Keratinocyte (primary cell): ENCODE measurements at regions not wholly inside any gene's neighbourhood (a gene's known extent, or its start where the extent isn't known, plus 50 kb on each side); places are given as distances from the start of the nearest gene placed in this dataset.

Source experiments
- DNase-seq: peaks from one replicate; pipeline ENCODE4 v3.0.0-alpha.2; 2011; ENCODE audit warnings: low read depth, missing footprints, low spot score
- FAIRE-seq: peaks from 2 replicates; lab custom pipeline; 2011; peaks lifted over from hg19 to GRCh38; lab: Jason Lieb, UNC
- H2AFZ ChIP-seq: 2 replicates; pipeline ENCODE4 v1.6.0; 2012; ENCODE audit warnings: low read length, control low read depth, inconsistent platforms; ENCODE audit not compliant: control insufficient read depth
- H3K27ac ChIP-seq: 2 replicates; pipeline ENCODE4 v1.5.1; 2011; ENCODE audit warnings: low read length; ENCODE audit not compliant: control insufficient read depth, insufficient read depth
- H3K27me3 ChIP-seq: 3 replicates; pipeline ENCODE4 v1.6.0; 2011; ENCODE audit warnings: low read length; ENCODE audit not compliant: control insufficient read depth, insufficient read depth; ENCODE audit errors: extremely low read depth
- H3K36me3 ChIP-seq, 2 experiments: 2 replicates in 1 of 2; 3 replicates in 1 of 2; pipeline ENCODE4 v1.5.1; 2011; ENCODE audit warnings: low read length in 2 of 2, mild to moderate bottlenecking in 1 of 2; ENCODE audit not compliant: control insufficient read depth in 2 of 2, insufficient read depth in 2 of 2; ENCODE audit errors: extremely low read depth in 1 of 2
- H3K4me1 ChIP-seq: 3 replicates; pipeline ENCODE4 v1.5.1; 2011; ENCODE audit warnings: low read length; ENCODE audit not compliant: control insufficient read depth, insufficient read depth; ENCODE audit errors: extremely low read depth
- H3K4me2 ChIP-seq: 3 replicates; pipeline ENCODE4 v1.6.0; 2011; ENCODE audit warnings: low read depth, low read length; ENCODE audit not compliant: control insufficient read depth, insufficient read depth; ENCODE audit errors: extremely low read depth
- H3K4me3 ChIP-seq, 3 experiments: fragments of 200-600 bp in 1 of 3; sonication (generic) in 1 of 3; 2 replicates in 2 of 3; 3 replicates in 1 of 3; pipeline ENCODE4 v1.5.1; 2011 to 2016; ENCODE audit warnings: low read length in 3 of 3, mild to moderate bottlenecking in 3 of 3, control low read depth in 2 of 3, inconsistent platforms in 1 of 3, low read depth in 1 of 3, mixed read lengths in 1 of 3, mixed run types in 1 of 3, moderate library complexity in 1 of 3; ENCODE audit not compliant: control insufficient read depth in 2 of 3, insufficient read depth in 2 of 3; ENCODE audit errors: extremely low read depth in 1 of 3
- H3K79me2 ChIP-seq: 2 replicates; pipeline ENCODE4 v1.6.0; 2012; ENCODE audit warnings: low read length; ENCODE audit not compliant: control insufficient read depth, insufficient read depth
- H3K9ac ChIP-seq: 3 replicates; pipeline ENCODE4 v1.6.0; 2011; ENCODE audit warnings: low read length; ENCODE audit not compliant: control insufficient read depth, insufficient read depth; ENCODE audit errors: extremely low read depth
- H3K9me1 ChIP-seq: 3 replicates; pipeline ENCODE4 v1.6.0; 2011; ENCODE audit warnings: low read length; ENCODE audit not compliant: control insufficient read depth, insufficient read depth; ENCODE audit errors: extremely low read depth
- H3K9me3 ChIP-seq: 2 replicates; pipeline ENCODE4 v1.5.1; 2012; ENCODE audit warnings: low read depth, low read length; ENCODE audit not compliant: control insufficient read depth
- H4K20me1 ChIP-seq: 3 replicates; pipeline ENCODE4 v1.6.0; 2011; ENCODE audit warnings: low read length; ENCODE audit not compliant: control insufficient read depth, insufficient read depth; ENCODE audit errors: extremely low read depth
- EZH2 ChIP-seq: IDR thresholded peaks from one replicate; pipeline ENCODE4 v1.6.1; 2012; ENCODE audit warnings: inconsistent platforms, mild to moderate bottlenecking, low read length, moderate library complexity
- dilution Hi-C: fragments of 300-500 bp; cut with MboI; formaldehyde crosslinking; loops from one replicate; pipeline ENCODE4 v1.7.0; 2020; ENCODE audit warnings: low sequenced_read_pairs; ENCODE audit not compliant: extremely low pct_ligation_motif_present
- TF ChIP-seq, protein P1 (sequence below), 3 experiments: IDR thresholded peaks in 1 of 3; conservative IDR thresholded peaks in 1 of 3; optimal IDR thresholded peaks in 1 of 3; 2 replicates in 2 of 3; 3 replicates in 1 of 3; pipeline versions ENCODE3 to v1.5.1; 2011; ENCODE audit warnings: low read length in 3 of 3, mild to moderate bottlenecking in 3 of 3, moderate library complexity in 2 of 3, control low read depth in 1 of 3, inconsistent platforms in 1 of 3; ENCODE audit not compliant: insufficient read depth in 2 of 3; ENCODE audit errors: extremely low read depth in 1 of 3

DNA sequence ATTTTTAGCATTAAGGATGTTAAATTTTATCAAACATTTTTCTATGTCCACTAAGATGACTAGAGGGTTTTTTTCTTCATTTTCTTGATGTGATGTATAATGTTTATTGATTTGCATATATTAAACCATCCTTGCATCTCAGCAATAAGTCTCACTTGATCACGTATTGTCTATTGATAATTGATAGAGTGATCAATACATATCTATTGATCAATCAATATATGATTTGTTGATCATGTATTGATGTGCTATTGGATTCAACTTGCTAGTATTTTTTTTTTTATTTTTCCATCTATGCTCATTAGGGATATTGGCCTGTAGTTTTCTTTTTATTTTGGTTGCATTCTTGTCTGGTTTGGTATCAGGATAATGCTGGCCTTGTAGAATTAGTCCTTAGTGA, 2202.0 kb downstream of the PCDH9 start:
- dilution Hi-C loops = no loop called here
- Histone ChIP-seq H4K20me1 (no peaks in the 10 kb centered on the region), H3K27me3 (no peaks in the 10 kb centered on the region), H3K27ac (no peak overlapping the region), H3K4me2 (no peak overlapping the region), H3K4me3 (no peak overlapping the region), H3K9ac (no peak overlapping the region), H3K79me2 (no peaks in the 10 kb centered on the region), H3K4me1 (no peaks in the 10 kb centered on the region), H3K9me3 (no peaks in the 10 kb centered on the region), H2AFZ (no peak overlapping the region), H3K9me1 (no peaks in the 10 kb centered on the region), H3K36me3 (no peaks in the 10 kb centered on the region)
- no peak for FAIRE-seq
- no peak for TF ChIP-seq EZH2
- TF ChIP-seq, protein P1, sequence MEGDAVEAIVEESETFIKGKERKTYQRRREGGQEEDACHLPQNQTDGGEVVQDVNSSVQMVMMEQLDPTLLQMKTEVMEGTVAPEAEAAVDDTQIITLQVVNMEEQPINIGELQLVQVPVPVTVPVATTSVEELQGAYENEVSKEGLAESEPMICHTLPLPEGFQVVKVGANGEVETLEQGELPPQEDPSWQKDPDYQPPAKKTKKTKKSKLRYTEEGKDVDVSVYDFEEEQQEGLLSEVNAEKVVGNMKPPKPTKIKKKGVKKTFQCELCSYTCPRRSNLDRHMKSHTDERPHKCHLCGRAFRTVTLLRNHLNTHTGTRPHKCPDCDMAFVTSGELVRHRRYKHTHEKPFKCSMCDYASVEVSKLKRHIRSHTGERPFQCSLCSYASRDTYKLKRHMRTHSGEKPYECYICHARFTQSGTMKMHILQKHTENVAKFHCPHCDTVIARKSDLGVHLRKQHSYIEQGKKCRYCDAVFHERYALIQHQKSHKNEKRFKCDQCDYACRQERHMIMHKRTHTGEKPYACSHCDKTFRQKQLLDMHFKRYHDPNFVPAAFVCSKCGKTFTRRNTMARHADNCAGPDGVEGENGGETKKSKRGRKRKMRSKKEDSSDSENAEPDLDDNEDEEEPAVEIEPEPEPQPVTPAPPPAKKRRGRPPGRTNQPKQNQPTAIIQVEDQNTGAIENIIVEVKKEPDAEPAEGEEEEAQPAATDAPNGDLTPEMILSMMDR (optimal IDR thresholded peaks at IDR 0.05 in 1 of 3, IDR thresholded peaks at IDR 0.05 in 1 of 3, conservative IDR thresholded peaks at IDR 0.05 in 1 of 3; ENCODE audit: extremely low read depth in 1 of 3, insufficient read depth in 2 of 3, low read length in 3 of 3) = no peak
- no peak for DNase-seq

DNA sequence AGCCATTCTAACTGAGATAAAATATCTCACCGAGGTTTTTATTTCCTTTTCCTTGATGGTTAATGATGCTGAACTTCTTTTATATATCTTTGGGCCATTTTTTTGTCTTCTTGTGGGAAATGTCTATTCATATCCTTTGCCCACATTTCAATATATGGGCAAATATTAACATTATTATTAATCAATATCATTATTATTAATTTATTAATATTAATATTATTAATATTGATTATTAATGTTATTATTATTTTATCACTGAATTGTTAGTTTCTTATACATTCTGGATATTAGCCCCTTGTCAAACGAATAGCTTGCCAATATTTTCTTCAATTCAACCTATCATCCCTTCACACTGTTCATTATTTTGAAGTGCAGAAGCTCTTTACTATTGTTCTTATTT, 2203.6 kb downstream of the PCDH9 start:
- H3K4me3 ChIP-seq = no peak overlapping the region
- dilution Hi-C loops = no loop called here
- FAIRE-seq (no peak), DNase-seq (no peak)
- H3K4me1 ChIP-seq = no peaks in the 10 kb centered on the region
- H3K4me2 ChIP-seq = no peak overlapping the region
- no peak overlapping the region for H3K9ac ChIP-seq
- no peaks in the 10 kb centered on the region for H3K79me2 ChIP-seq
- H2AFZ ChIP-seq = no peak overlapping the region
- H3K36me3 ChIP-seq = no peaks in the 10 kb centered on the region
- H3K9me3 ChIP-seq = no peaks in the 10 kb centered on the region
- H3K27me3 ChIP-seq = no peaks in the 10 kb centered on the region
- TF ChIP-seq EZH2 = no peak
- TF ChIP-seq, protein P1 (optimal IDR thresholded peaks at IDR 0.05 in 1 of 3, IDR thresholded peaks at IDR 0.05 in 1 of 3, conservative IDR thresholded peaks at IDR 0.05 in 1 of 3; ENCODE audit: extremely low read depth in 1 of 3, insufficient read depth in 2 of 3, low read length in 3 of 3) = no peak
- H3K27ac ChIP-seq = no peak overlapping the region
- H3K9me1 ChIP-seq = no peaks in the 10 kb centered on the region
- no peaks in the 10 kb centered on the region for H4K20me1 ChIP-seq
